H1 (cell line): ENCODE measurements at regions not wholly inside any gene's neighbourhood (a gene's known extent, or its start where the extent isn't known, plus 50 kb on each side); places are given as distances from the start of the nearest gene placed in this dataset.

Experiments
- CTCF ChIA-PET: fragments of 300-600 bp; sonication (Branson Sonifier 250); formaldehyde crosslinking; loops from one replicate; lab custom pipeline; 2021; ENCODE audit not compliant: partially characterized antibody; lab: Charles Lee
- POLR2A ChIA-PET: fragments of 300-600 bp; sonication (Branson Sonifier 250); formaldehyde crosslinking; loops from one replicate; lab custom pipeline; 2021; ENCODE audit warnings: inconsistent platforms; ENCODE audit not compliant: partially characterized antibody; lab: Charles Lee
- DNase-seq, 2 experiments: peaks; one replicate each; pipeline versions ENCODE4 v3.0.0 to v3.0.0-alpha.2; 2010 to 2022; ENCODE audit warnings: low spot score in 2 of 2, low read depth in 1 of 2, mixed read lengths in 1 of 2
- FAIRE-seq: peaks from 2 replicates; lab custom pipeline; 2011; peaks lifted over from hg19 to GRCh38; lab: Jason Lieb, UNC
- H2AFZ ChIP-seq: 2 replicates; pipeline ENCODE4 v1.8.1; 2012; ENCODE audit warnings: low read length, inconsistent platforms
- H2AK5ac ChIP-seq: 2 replicates; pipeline ENCODE4 v1.6.1; 2013; ENCODE audit warnings: low read depth, low read length
- H2BK120ac ChIP-seq: replicated peaks from 2 replicates; pipeline ENCODE3; 2013; ENCODE audit warnings: low read depth, low read length, inconsistent platforms
- H2BK12ac ChIP-seq: 2 replicates; pipeline ENCODE4 v1.6.1; 2013; ENCODE audit warnings: low read depth, low read length
- H2BK15ac ChIP-seq: 2 replicates; pipeline ENCODE4 v1.6.1; 2013; ENCODE audit warnings: low read length
- H2BK20ac ChIP-seq: 2 replicates; pipeline ENCODE4 v1.6.1; 2013; ENCODE audit warnings: low read length
- H2BK5ac ChIP-seq: 2 replicates; pipeline ENCODE4 v1.6.1; 2013; ENCODE audit warnings: low read depth, low read length
- H3K14ac ChIP-seq: 2 replicates; pipeline ENCODE4 v1.6.1; 2013; ENCODE audit warnings: inconsistent platforms; ENCODE audit not compliant: insufficient read length
- H3K18ac ChIP-seq: 2 replicates; pipeline ENCODE4 v1.6.1; 2013; ENCODE audit warnings: low read length; ENCODE audit errors: extremely low read depth
- H3K23ac ChIP-seq: 2 replicates; pipeline ENCODE4 v1.6.1; 2013; ENCODE audit warnings: inconsistent platforms; ENCODE audit not compliant: insufficient read length
- H3K23me2 ChIP-seq: 2 replicates; pipeline ENCODE4 v1.6.1; 2013; ENCODE audit warnings: low read depth, low read length
- H3K27ac ChIP-seq: 2 replicates; pipeline ENCODE4 v1.6.1; 2011; ENCODE audit warnings: low read depth, low read length, inconsistent platforms
- H3K27me3 ChIP-seq, 4 experiments: replicated peaks in 1 of 4; 1 replicate in 1 of 4; 2 replicates in 3 of 4; pipeline versions ENCODE4 v1.6.1 to v1.8.1; 2011 to 2013; ENCODE audit warnings: low read length in 3 of 4, mild to moderate bottlenecking in 3 of 4, inconsistent platforms in 2 of 4, mixed read lengths in 2 of 4, moderate library complexity in 1 of 4; ENCODE audit not compliant: control insufficient read depth in 3 of 4, insufficient read depth in 3 of 4; ENCODE audit errors: extremely low read depth in 1 of 4
- H3K36me3 ChIP-seq, 4 experiments: 2 replicates each; pipeline versions ENCODE4 v1.6.1 to v1.8.1; 2011 to 2013; ENCODE audit warnings: mild to moderate bottlenecking in 4 of 4, low read length in 3 of 4, moderate library complexity in 2 of 4, control low read depth in 1 of 4, inconsistent platforms in 1 of 4; ENCODE audit not compliant: insufficient read depth in 4 of 4, control insufficient read depth in 2 of 4
- H3K4ac ChIP-seq: replicated peaks from 2 replicates; pipeline ENCODE3; 2013; ENCODE audit warnings: low read length, low read depth, mixed read lengths, inconsistent platforms; ENCODE audit not compliant: insufficient read length
- H3K4me1 ChIP-seq, 4 experiments: replicated peaks in 1 of 4; 1 replicate in 1 of 4; 2 replicates in 3 of 4; pipeline versions ENCODE4 v1.6.1 to v1.8.1; 2011 to 2013; ENCODE audit warnings: low read length in 3 of 4, inconsistent platforms in 2 of 4, mixed read lengths in 1 of 4; ENCODE audit not compliant: insufficient read depth in 4 of 4, control insufficient read depth in 3 of 4
- H3K4me2 ChIP-seq, 2 experiments: 2 replicates each; pipeline versions ENCODE4 v1.6.1 to v1.8.1; 2011 to 2013; ENCODE audit warnings: low read depth in 2 of 2, low read length in 2 of 2, control low read depth in 1 of 2, inconsistent platforms in 1 of 2, mild to moderate bottlenecking in 1 of 2; ENCODE audit not compliant: insufficient read depth in 1 of 2
- H3K4me3 ChIP-seq, 4 experiments: fragments of 200-600, 300-600 bp in 1 of 4; sonication (generic), shearing (Covaris generic), sonication (Bioruptor Twin) in 1 of 4; 2 replicates each; pipeline versions ENCODE4 v1.5.1 to v1.8.1; 2011 to 2016; ENCODE audit warnings: low read length in 4 of 4, low read depth in 3 of 4, control low read depth in 2 of 4, inconsistent platforms in 2 of 4, mild to moderate bottlenecking in 2 of 4, mixed read lengths in 1 of 4, moderate library complexity in 1 of 4; ENCODE audit not compliant: insufficient read depth in 2 of 4; ENCODE audit errors: extremely low read depth in 1 of 4
- H3K56ac ChIP-seq: replicated peaks from 2 replicates; pipeline ENCODE3; 2013; ENCODE audit warnings: low read depth, mild to moderate bottlenecking, mixed read lengths, low read length, inconsistent platforms; ENCODE audit not compliant: insufficient read length
- H3K79me1 ChIP-seq: 2 replicates; pipeline ENCODE4 v1.6.1; 2013; ENCODE audit warnings: low read depth, low read length, control low read depth
- H3K79me2 ChIP-seq, 2 experiments: 2 replicates each; pipeline versions ENCODE4 v1.6.1 to v1.8.1; 2012 to 2013; ENCODE audit warnings: low read length in 2 of 2, mild to moderate bottlenecking in 2 of 2, inconsistent platforms in 1 of 2; ENCODE audit not compliant: insufficient read depth in 2 of 2, control insufficient read depth in 1 of 2
- H3K9ac ChIP-seq, 4 experiments: replicated peaks in 1 of 4; 1 replicate in 1 of 4; 2 replicates in 3 of 4; pipeline versions ENCODE4 v1.6.1 to v1.8.1; 2011 to 2013; ENCODE audit warnings: low read depth in 3 of 4, low read length in 3 of 4, control low read depth in 2 of 4, mild to moderate bottlenecking in 2 of 4, moderate library complexity in 2 of 4, inconsistent platforms in 1 of 4; ENCODE audit errors: extremely low read depth in 1 of 4
- H3K9me3 ChIP-seq, 2 experiments: 2 replicates each; pipeline versions ENCODE4 v1.6.1 to v1.8.1; 2012 to 2013; ENCODE audit warnings: mild to moderate bottlenecking in 2 of 2, moderate library complexity in 2 of 2, control low read depth in 1 of 2, inconsistent platforms in 1 of 2, low read depth in 1 of 2, low read length in 1 of 2, mixed read lengths in 1 of 2; ENCODE audit not compliant: insufficient read depth in 2 of 2
- H4K20me1 ChIP-seq, 2 experiments: replicated peaks in 1 of 2; 2 replicates each; pipeline versions ENCODE3 to v1.8.1; 2011 to 2013; ENCODE audit warnings: inconsistent platforms in 2 of 2, low read length in 2 of 2, mild to moderate bottlenecking in 1 of 2; ENCODE audit not compliant: insufficient read depth in 2 of 2, control insufficient read depth in 1 of 2
- H4K5ac ChIP-seq: 2 replicates; pipeline ENCODE4 v1.6.1; 2013; ENCODE audit warnings: low read length, low read depth, mixed read lengths, inconsistent platforms; ENCODE audit not compliant: insufficient read length
- H4K8ac ChIP-seq: 2 replicates; pipeline ENCODE4 v1.8.0; 2013; ENCODE audit warnings: mild to moderate bottlenecking, moderate library complexity, low read length, inconsistent platforms; ENCODE audit not compliant: insufficient read depth; ENCODE audit errors: extremely low read depth
- H4K91ac ChIP-seq: replicated peaks from 2 replicates; pipeline ENCODE3; 2013; ENCODE audit warnings: low read length, mixed read lengths, inconsistent platforms; ENCODE audit not compliant: insufficient read length
- BRCA1 ChIP-seq: IDR thresholded peaks from 2 replicates; pipeline ENCODE4 v1.6.1; 2012; ENCODE audit warnings: low read depth, low read length, improper control_type of control experiment
- CHD1 ChIP-seq: IDR thresholded peaks from 2 replicates; pipeline ENCODE4 v1.6.1; 2012; ENCODE audit warnings: low read depth, low read length, improper control_type of control experiment
- E2F6 ChIP-seq: IDR thresholded peaks from 2 replicates; pipeline ENCODE4 v1.6.1; 2012; ENCODE audit warnings: inconsistent platforms
- EZH2 ChIP-seq: fragments of 200-600 bp; sonication (generic); IDR thresholded peaks from 2 replicates; pipeline ENCODE4 v1.7.1; 2012; ENCODE audit warnings: low read depth, mild to moderate bottlenecking, moderate library complexity, low read length, inconsistent platforms; ENCODE audit not compliant: severe bottlenecking
- GABPA ChIP-seq: IDR thresholded peaks from 2 replicates; pipeline ENCODE4 v1.6.1; 2011; ENCODE audit warnings: mild to moderate bottlenecking, low read length, moderate library complexity, borderline replicate concordance; ENCODE audit not compliant: insufficient read depth
- HDAC2 ChIP-seq, 2 experiments: fragments of 300-600 bp in 1 of 2; sonication (generic) in 1 of 2; IDR thresholded peaks; 2 replicates each; pipeline ENCODE4 v1.6.1; 2011 to 2012; ENCODE audit warnings: low read depth in 2 of 2, low read length in 2 of 2, mild to moderate bottlenecking in 2 of 2, moderate library complexity in 2 of 2, borderline replicate concordance in 1 of 2, inconsistent platforms in 1 of 2
- KDM4A ChIP-seq: IDR thresholded peaks from one replicate; pipeline ENCODE4 v1.7.1; 2012; ENCODE audit warnings: low read depth, mild to moderate bottlenecking, moderate library complexity, low read length, inconsistent platforms; ENCODE audit not compliant: severe bottlenecking
- NRF1 ChIP-seq: IDR thresholded peaks from 2 replicates; pipeline ENCODE4 v1.6.1; 2011; ENCODE audit warnings: mild to moderate bottlenecking, low read depth, low read length, improper control_type of control experiment
- POLR2AphosphoS5 ChIP-seq: IDR thresholded peaks from 2 replicates; pipeline ENCODE4 v1.6.1; 2011; ENCODE audit warnings: low read depth, low read length
- RXRA ChIP-seq: IDR thresholded peaks from 2 replicates; pipeline ENCODE4 v1.6.1; 2011; ENCODE audit warnings: low read depth, mild to moderate bottlenecking, low read length, moderate library complexity; ENCODE audit not compliant: insufficient read depth
- SP1 ChIP-seq: IDR thresholded peaks from 2 replicates; pipeline ENCODE4 v1.6.1; 2011; ENCODE audit warnings: low read depth, low read length
- SP2 ChIP-seq: IDR thresholded peaks from 2 replicates; pipeline ENCODE4 v1.6.1; 2012; ENCODE audit warnings: mild to moderate bottlenecking, low read length, inconsistent platforms
- TCF12 ChIP-seq: IDR thresholded peaks from 2 replicates; pipeline ENCODE4 v1.6.1; 2011; ENCODE audit warnings: low read depth, mild to moderate bottlenecking, low read length
- YY1 ChIP-seq: IDR thresholded peaks from 2 replicates; pipeline ENCODE4 v1.6.1; 2011; ENCODE audit warnings: low read depth, mild to moderate bottlenecking, low read length
- WGBS, 2 experiments: shearing (Covaris generic) in 1 of 2; methylation state at CpG; one replicate each; pipeline versions ENCODE4 v1.1.6 to v1.1.7; 2013 to 2015; ENCODE audit warnings: low lambda C conversion rate in 2 of 2, mixed read lengths in 2 of 2, inconsistent platforms in 1 of 2, low coverage in 1 of 2, missing lambda C conversion rate in 1 of 2; ENCODE audit not compliant: insufficient replicate concordance in 2 of 2, insufficient coverage in 1 of 2, insufficient read length in 1 of 2; ENCODE audit errors: extremely low coverage in 1 of 2, missing lambda C conversion rate in 1 of 2; 5-methylcytosine and 5-hydroxymethylcytosine counted together

- peaks cover 3 to 13% (median 7%) of the 10 kb centered on the region in 4 experiments for H3K4me1 ChIP-seq
- WGBS, 2 experiments, result 94% methylated on average over 7 of the region's 7 CpGs; no CpG with 5 or more reads in 1 of the 2 experiments
- ChIA-PET CTCF (no interaction called here), POLR2A (no interaction called here)
- peaks cover 0 to 14% (median 1%) of the 10 kb centered on the region in 4 experiments; a peak in 3 of 8 replicates for H3K36me3 ChIP-seq
- FAIRE-seq, result no peak
- H4K20me1 ChIP-seq, result no peaks in the 10 kb centered on the region
- TF ChIP-seq NRF1 (no peak), HDAC2 (IDR thresholded peaks at IDR 0.05; ENCODE audit: borderline replicate concordance in 1 of 2, low read depth in 2 of 2, low read length in 2 of 2) (no peak), TCF12 (no peak), EZH2 (no peak), SP2 (no peak), POLR2AphosphoS5 (no peak), GABPA (no peak), RXRA (no peak), KDM4A (no peak), BRCA1 (no peak), E2F6 (no peak), SP1 (no peak), YY1 (no peak), CHD1 (no peak)
- H3K56ac ChIP-seq, result no peak overlapping the region
- H3K79me1 ChIP-seq, result no peaks in the 10 kb centered on the region
- no peak overlapping the region for H3K9ac ChIP-seq
- no peak overlapping the region for H3K4me3 ChIP-seq
- H2BK15ac ChIP-seq, result no peak overlapping the region
- H3K4ac ChIP-seq, result no peak overlapping the region
- H3K23ac ChIP-seq, result no peak overlapping the region
- H3K27ac ChIP-seq, result no peak overlapping the region
- no peaks in the 10 kb centered on the region for H3K23me2 ChIP-seq
- H4K8ac ChIP-seq, result no peak overlapping the region
- H2AFZ ChIP-seq, result no peak overlapping the region
- no peak for DNase-seq
- no peaks in the 10 kb centered on the region for H3K27me3 ChIP-seq
- H4K91ac ChIP-seq, result no peak overlapping the region
- no peak overlapping the region for H4K5ac ChIP-seq
- peaks cover 5 to 16% of the 10 kb centered on the region in 2 experiments; a peak in 3 of 4 replicates for H3K9me3 ChIP-seq
- no peak overlapping the region for H2BK5ac ChIP-seq
- H2BK120ac ChIP-seq, result no peak overlapping the region
- no peak overlapping the region for H3K14ac ChIP-seq
- no peak overlapping the region for H3K4me2 ChIP-seq
- no peaks in the 10 kb centered on the region for H3K79me2 ChIP-seq
- no peak overlapping the region for H2BK12ac ChIP-seq
- H2BK20ac ChIP-seq, result no peak overlapping the region
- no peak overlapping the region for H2AK5ac ChIP-seq
- no peak overlapping the region for H3K18ac ChIP-seq
Observed at GRCh38 chr7:32676249-32676941, 181.1 kb downstream of the AVL9 start.
